Left lung (tissue), 4 donors: ENCODE measurements at regions not wholly inside any gene's neighbourhood (a gene's known extent, or its start where the extent isn't known, plus 50 kb on each side); places are given as distances from the start of the nearest gene placed in this dataset.

Source experiments
- ATAC-seq: fragments of 200-7000 bp; cut with Tn5 transposase; one replicate; pipeline ENCODE4 v1.9.1; 2020; ENCODE audit warnings: moderate library complexity
- DNase-seq, 4 donors: peaks; one replicate each; pipeline ENCODE4 v3.0.0-alpha.2; 2013 to 2020
- H3K27ac ChIP-seq, 2 donors: fragments of 200-600 bp; sonication (generic) in 1 of 2; one replicate each; pipeline versions ENCODE4 v1.5.0 to v1.8.0; 2020 to 2021
- H3K27me3 ChIP-seq, 2 donors: fragments of 200-600 bp; sonication (generic) in 1 of 2; one replicate each; pipeline versions ENCODE4 v1.5.0 to v1.8.0; 2020 to 2021
- H3K36me3 ChIP-seq, 2 donors: fragments of 200-600 bp; sonication (generic) in 1 of 2; one replicate each; pipeline versions ENCODE4 v1.5.0 to v1.8.0; 2020 to 2021
- H3K4me1 ChIP-seq, 2 donors: fragments of 200-600 bp; one replicate each; pipeline ENCODE4 v1.8.0; 2021
- H3K4me3 ChIP-seq, 2 donors: fragments of 200-600 bp; sonication (generic) in 1 of 2; one replicate each; pipeline versions ENCODE4 v1.5.0 to v1.8.0; 2020 to 2021; ENCODE audit warnings: mild to moderate bottlenecking in 1 of 2
- H3K9me3 ChIP-seq, 2 donors: fragments of 200-600 bp; sonication (generic) in 1 of 2; one replicate each; pipeline versions ENCODE4 v1.5.0 to v1.8.0; 2020 to 2021
- intact Hi-C, 2 donors: fragments of 100-400 bp; cut with DNase I; formaldehyde crosslinking; loops; one replicate each; pipeline versions ENCODE4 v1.11.2 to v1.14.2; 2022
- TF ChIP-seq, protein P1 (sequence below), 2 donors: fragments of 200-600 bp; sonication (generic) in 1 of 2; IDR thresholded peaks; one replicate each; pipeline versions ENCODE4 v1.5.0 to v1.8.0; 2021; ENCODE audit warnings: antibody characterized with exemption in 2 of 2
- donor health status: DM: no; HTN: yes; CAD: no.
- donor health status: DM: no; HTN: no; CAD: no.

DNA sequence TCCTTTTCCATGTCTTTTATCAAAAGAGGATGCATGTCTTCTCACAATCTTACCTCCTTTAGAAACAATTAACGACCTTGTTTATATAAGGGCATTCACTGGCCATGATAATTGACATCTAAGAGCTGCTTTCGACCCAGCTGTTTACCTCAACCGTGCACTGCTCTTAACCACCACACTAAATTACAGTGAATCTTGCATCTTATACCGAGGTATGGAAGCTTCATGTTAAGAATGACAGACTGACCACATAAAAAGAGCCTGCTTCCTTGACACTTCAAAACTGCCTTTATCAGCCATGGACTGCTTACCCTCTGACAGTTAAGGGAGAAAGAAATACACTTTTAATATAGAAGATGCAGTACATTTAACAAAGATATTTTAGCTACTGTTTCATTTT, 301.7 kb upstream of the LYPLAL1 start:
- H3K4me1 ChIP-seq, result no peaks in the 10 kb centered on the region
- H3K9me3 ChIP-seq, result no peaks in the 10 kb centered on the region
- H3K27ac ChIP-seq, result no peak overlapping the region
- intact Hi-C loops, result no loop called here
- no peaks in the 10 kb centered on the region for H3K27me3 ChIP-seq
- H3K36me3 ChIP-seq, result no peaks in the 10 kb centered on the region
- TF ChIP-seq, protein P1, sequence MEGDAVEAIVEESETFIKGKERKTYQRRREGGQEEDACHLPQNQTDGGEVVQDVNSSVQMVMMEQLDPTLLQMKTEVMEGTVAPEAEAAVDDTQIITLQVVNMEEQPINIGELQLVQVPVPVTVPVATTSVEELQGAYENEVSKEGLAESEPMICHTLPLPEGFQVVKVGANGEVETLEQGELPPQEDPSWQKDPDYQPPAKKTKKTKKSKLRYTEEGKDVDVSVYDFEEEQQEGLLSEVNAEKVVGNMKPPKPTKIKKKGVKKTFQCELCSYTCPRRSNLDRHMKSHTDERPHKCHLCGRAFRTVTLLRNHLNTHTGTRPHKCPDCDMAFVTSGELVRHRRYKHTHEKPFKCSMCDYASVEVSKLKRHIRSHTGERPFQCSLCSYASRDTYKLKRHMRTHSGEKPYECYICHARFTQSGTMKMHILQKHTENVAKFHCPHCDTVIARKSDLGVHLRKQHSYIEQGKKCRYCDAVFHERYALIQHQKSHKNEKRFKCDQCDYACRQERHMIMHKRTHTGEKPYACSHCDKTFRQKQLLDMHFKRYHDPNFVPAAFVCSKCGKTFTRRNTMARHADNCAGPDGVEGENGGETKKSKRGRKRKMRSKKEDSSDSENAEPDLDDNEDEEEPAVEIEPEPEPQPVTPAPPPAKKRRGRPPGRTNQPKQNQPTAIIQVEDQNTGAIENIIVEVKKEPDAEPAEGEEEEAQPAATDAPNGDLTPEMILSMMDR (IDR thresholded peaks at IDR 0.05), result no peak
- DNase-seq, result no peak
- no peak for ATAC-seq
- no peak overlapping the region for H3K4me3 ChIP-seq

DNA sequence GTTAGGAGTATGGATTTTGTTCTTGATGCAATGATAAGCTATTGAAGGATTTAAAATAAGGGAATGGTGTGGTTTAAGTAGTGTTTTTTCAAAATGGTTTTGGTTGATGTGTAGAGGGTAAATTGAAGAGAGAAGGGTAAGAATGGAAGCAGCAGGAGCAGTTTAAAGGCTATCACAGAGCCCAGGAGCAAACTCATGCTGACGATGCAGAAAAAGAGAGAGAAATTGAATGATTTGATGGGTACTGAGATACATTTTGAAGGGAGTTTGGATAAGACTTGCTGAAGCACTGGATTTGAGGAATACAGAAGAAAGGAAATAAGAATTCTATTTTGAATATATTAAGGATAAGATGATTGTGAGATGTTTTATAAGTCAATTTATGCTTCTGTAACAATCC, 300.8 kb upstream of the LYPLAL1 start:
- TF ChIP-seq, protein P1 (IDR thresholded peaks at IDR 0.05), result no peak
- no peaks in the 10 kb centered on the region for H3K4me1 ChIP-seq
- H3K36me3 ChIP-seq, result no peaks in the 10 kb centered on the region
- H3K9me3 ChIP-seq, result no peaks in the 10 kb centered on the region
- H3K4me3 ChIP-seq, result no peak overlapping the region
- H3K27ac ChIP-seq, result no peak overlapping the region
- ATAC-seq, result no peak
- DNase-seq, result no peak
- no peaks in the 10 kb centered on the region for H3K27me3 ChIP-seq
- intact Hi-C loops, result no loop called here

DNA sequence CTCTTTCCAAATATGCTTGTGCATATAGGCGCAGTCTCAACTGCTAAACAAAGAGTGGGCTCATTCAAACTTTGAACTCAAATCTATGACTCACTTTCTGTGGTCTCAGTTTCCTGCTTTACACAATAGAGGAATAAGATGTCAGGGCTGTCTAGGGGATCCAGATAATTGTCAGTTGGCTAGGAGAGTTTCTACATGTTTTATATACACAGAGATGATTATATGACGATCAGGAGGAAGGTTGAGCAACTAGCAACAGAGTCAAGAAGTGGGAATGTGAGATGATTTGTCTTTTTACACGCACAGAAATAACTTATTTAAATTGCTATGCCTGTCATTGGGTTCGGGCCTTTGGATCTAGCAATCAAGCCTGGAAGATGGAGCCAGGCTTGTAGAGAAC, 299.4 kb upstream of the LYPLAL1 start:
- no peak for ATAC-seq
- intact Hi-C loops, result no loop called here
- no peaks in the 10 kb centered on the region for H3K4me1 ChIP-seq

DNA sequence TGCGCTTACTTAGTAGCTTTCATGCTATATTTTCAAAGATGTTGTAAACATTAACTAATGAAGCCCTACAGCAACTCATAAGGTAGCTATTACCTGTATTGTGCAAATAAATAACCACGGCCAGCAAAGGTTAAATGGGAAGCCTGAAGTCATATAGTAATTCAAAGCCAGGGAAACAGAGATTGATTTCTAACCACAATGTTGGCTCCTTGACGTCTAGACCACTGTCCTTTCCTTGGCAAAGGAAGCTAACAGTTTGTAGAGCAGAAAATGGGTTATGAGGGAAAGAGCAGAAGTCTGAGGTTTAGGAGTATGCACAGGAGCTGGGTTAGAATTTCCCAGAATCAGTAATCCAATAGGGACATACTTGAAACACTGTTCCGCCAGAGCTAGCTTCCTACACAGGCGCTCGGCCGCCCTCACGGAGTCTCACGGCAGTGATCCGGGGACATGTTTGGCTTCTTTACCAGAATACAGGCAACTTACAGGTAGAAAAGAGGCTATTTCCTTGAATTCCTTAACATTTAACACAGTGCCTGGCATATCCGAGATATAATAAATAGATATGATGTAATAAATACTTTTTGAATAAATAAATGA, 298.8 kb upstream of the LYPLAL1 start:
- Histone ChIP-seq H3K4me1 (no peaks in the 10 kb centered on the region), H3K36me3 (no peaks in the 10 kb centered on the region), H3K27ac (no peak overlapping the region), H3K27me3 (no peaks in the 10 kb centered on the region), H3K4me3 (no peak overlapping the region), H3K9me3 (no peaks in the 10 kb centered on the region)
- ATAC-seq, result no peak
- intact Hi-C loops, result no loop called here
- TF ChIP-seq, protein P1 (IDR thresholded peaks at IDR 0.05), result no peak
- DNase-seq, result peak in 1 of 4 donors; percentile 61

More for the DNA sequence above, 299.4 kb upstream of the LYPLAL1 start:
- H3K4me3 ChIP-seq, result no peak overlapping the region
- no peak for DNase-seq
- H3K27me3 ChIP-seq, result no peaks in the 10 kb centered on the region
- TF ChIP-seq, protein P1 (IDR thresholded peaks at IDR 0.05), result no peak
- no peaks in the 10 kb centered on the region for H3K9me3 ChIP-seq
- H3K27ac ChIP-seq, result no peak overlapping the region
- no peaks in the 10 kb centered on the region for H3K36me3 ChIP-seq

DNA sequence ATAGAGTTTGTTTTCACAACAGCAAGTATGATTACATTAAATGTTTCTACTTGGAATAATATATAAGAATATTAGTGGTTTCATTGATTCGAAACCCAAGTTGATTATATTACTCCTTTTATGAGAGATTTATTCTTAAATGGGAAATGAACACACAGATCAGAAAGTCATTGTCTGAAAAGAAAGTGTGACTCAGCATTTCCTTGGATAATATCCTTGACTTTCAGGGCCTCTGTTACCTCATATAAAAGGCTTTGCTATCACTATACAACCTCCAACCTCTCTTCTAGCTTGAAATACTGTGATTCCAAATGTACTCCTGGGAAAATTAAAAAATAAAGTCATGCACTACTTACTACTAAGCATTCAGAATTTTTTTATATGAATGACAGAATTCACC, 295.3 kb upstream of the LYPLAL1 start:
- Histone ChIP-seq H3K27me3 (no peaks in the 10 kb centered on the region), H3K4me3 (no peak overlapping the region), H3K9me3 (no peaks in the 10 kb centered on the region), H3K27ac (no peak overlapping the region), H3K36me3 (no peaks in the 10 kb centered on the region), H3K4me1 (no peaks in the 10 kb centered on the region)
- ATAC-seq (no peak), DNase-seq (no peak)
- TF ChIP-seq, protein P1 (IDR thresholded peaks at IDR 0.05), result no peak
- intact Hi-C loops, result no loop called here
